Skeletal muscle cell (primary cell): ENCODE measurements at regions not wholly inside any gene's neighbourhood (a gene's known extent, or its start where the extent isn't known, plus 50 kb on each side); places are given as distances from the start of the nearest gene placed in this dataset.

Experiments used
- DNase-seq: peaks from one replicate; pipeline ENCODE4 v3.0.0-alpha.2; 2010; ENCODE audit warnings: low read depth
- H3K4me3 ChIP-seq: 2 replicates; pipeline ENCODE4 v1.5.1; 2011; ENCODE audit warnings: low read depth, mild to moderate bottlenecking, control low read depth, low read length, moderate library complexity

DNA sequence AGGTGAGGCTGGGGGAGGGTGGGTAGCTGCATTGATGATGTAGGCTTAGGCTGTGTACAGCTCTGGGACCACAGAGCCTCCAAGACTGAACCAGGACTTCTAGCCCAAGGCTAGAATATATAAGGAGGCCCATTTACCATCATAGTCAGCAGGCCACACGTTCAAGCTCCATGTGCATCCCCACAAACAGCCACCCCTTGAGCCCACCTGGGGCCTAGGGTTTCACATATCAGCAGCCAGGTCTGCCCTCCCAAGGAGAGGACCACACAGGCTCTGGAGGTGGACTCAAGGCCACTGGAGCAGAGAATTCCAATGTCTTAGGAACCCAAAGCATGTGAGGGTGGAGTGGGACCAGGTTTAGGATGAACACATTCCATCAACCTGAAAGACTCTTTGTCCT, 230.5 kb downstream of the TTC32 start:
- no peak overlapping the region for H3K4me3 ChIP-seq
- no peak for DNase-seq

DNA sequence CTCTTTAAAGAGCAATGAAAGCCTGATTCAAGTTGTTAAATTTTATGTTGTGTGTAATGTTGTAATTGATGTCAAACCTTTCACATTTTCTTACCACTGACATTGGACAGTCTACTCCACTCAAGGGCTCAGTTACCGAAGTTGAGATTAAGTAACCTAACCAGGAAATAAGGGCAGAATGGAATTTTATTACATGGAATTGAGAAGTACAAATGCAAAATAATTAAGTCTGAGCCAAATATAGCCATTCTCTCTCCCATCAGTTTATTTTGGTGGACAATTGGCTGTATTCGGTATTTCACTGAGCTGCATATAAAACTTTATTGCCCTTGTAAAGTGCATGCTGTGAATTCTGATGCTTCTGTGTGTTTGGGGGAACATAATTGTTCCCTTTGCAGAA, 231.5 kb downstream of the TTC32 start:
- DNase-seq = no peak

DNA sequence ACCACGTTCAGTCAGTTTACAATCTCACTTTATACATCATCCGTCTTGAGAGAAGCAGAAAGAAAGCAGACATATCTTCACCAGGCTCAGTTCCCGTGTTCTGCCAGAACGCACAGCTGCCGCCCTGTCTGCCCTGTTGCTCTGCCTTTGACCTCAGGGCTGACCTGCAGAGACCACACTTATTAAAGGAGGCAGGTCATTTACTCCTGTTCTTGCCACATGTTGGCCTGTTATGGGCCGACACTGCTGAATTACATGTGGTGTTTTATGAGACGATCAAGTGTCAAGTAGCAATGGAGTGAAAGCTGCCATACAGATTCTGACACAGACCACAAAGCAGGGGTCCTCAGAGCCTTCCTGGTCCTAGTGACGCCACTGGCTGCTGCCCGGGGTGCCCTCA, 232.2 kb downstream of the TTC32 start:
- H3K4me3 ChIP-seq = no peak overlapping the region
- no peak for DNase-seq

More for the DNA sequence above, 231.5 kb downstream of the TTC32 start:
- no peak overlapping the region for H3K4me3 ChIP-seq

DNA sequence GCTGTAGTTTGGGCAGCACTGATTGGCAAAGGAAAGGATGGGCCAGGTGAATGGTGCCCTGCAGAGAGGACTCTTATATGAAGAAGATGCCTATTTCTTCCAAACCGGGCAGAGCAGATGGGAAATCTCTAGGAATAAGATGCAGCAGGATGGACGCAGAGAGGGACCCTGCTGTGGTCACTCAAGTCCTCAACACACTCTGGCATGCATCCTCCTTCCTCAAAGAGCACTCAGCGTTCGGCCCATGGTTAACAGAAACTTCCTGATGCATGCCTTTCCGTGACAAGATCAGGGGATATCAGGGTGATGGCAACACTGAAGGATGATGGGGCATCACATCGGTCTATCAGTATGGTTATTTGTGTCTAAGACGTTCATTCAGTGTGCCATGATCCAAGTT, 232.7 kb downstream of the TTC32 start:
- no peak for DNase-seq
- no peak overlapping the region for H3K4me3 ChIP-seq

DNA sequence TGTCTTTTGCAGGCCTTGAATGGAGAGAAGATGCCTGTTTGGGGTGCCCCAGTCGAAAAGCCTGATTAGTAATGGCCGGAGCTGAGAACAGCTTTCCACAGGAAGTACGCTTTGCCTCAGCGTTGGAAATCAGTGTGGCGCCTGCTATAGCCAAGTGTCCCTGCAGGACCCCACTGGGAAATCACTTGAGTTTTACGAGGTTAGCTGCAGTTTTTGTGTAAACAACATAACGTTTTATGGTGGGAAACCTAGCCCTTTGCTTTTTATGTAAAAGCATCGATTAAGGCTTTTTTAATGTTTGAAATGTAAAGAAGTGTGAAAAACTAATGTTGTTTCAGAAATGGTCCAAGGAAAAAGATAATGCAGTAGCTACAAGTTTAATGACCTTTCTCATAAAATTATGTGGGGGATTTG, 234.2 kb downstream of the TTC32 start:
- DNase-seq = no peak
- H3K4me3 ChIP-seq = no peak overlapping the region

DNA sequence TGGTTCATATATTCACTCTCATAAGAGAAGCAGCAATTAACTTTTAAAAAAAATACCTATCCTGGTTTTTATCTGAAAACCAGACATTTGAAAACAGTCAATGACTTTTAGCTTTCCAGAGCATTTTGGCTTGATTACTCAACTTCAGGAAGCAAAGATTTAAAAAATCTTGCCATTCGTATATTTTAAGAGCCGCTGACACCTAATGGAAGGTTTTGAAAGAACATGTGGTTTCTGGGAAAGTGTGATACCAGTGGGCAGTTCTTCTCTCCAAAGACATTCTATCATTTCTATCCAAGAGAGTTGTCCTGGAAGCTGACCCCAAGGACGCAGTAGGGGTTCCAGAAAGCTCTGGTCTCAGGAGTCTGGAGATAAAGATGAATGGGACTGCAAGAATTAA, 234.7 kb downstream of the TTC32 start:
- no peak overlapping the region for H3K4me3 ChIP-seq
- DNase-seq = no peak

DNA sequence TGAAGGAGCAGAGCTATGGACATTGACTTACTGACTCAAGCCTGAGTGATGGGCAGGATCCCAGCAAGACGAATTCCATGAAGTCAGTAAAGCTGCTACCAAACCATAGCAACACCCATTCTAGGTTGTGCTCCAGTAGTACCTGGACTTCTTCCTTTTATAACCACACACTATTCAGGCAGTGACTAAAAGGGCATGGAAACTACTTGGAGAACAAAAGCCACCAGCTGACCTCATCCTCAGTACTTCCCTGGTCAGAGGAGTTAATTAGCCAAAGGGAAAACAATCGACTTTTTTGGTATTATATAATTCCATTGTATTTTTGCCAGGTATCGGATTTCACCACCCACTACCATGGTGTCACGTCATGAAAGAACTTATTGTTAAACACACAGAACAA, 237.1 kb downstream of the TTC32 start:
- DNase-seq = no peak
- no peak overlapping the region for H3K4me3 ChIP-seq

DNA sequence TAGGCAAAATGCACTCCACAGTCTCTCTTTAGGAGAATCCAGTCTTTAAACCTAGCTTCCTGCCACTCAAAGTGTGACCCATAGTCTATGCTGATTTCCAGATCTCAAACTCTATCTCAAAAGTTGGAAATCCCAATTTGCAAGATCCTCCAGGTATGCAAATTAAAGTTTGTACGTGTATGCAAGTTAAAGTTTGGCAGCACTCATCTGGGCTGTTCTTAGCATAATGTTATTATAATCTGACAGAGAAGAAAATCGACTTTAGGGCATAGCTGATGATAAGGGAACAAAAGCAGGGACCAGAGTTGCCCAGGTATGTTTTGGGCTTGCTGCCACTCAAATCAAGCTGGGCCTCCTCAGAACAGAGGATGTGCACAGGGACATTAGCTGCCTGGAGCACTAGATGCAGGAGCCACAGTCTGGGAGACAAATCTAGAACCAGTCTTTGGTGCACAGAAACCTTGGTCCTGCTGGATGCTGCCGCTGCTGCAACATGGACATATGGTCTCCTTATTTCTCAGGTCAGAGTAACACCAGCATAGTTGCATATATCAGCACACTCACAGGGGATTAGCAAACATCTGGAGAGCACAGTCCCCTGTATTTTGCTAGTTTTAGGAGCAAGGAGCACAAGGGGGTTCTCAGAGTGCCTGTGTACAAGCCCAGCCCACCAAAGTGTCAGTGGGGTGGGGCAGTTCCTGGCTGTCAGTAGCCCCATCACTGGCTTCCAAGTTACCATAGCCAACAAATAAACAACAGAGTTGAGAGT, 242.6 kb downstream of the TTC32 start:
- no peak overlapping the region for H3K4me3 ChIP-seq
- DNase-seq = no peak

DNA sequence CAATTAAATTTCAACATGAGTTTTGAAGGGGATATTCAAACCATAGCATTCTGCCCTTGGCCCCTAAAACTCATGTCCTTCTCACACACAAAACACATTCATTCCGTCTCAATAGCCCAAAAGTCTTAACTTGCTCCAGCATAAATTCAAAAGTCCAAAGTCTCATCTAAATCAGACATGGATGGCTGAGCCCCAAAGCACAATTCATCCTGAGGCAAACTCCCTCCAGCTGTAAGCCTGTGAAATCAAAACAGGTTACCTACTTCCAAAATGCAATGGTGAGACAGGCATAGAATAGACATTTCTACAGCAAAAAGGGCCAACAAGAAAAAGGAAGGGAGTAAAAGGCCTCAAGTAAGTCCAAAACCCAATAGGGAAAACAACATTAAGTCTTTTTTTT, 245.8 kb downstream of the TTC32 start:
- DNase-seq = no peak
- H3K4me3 ChIP-seq = no peak overlapping the region

DNA sequence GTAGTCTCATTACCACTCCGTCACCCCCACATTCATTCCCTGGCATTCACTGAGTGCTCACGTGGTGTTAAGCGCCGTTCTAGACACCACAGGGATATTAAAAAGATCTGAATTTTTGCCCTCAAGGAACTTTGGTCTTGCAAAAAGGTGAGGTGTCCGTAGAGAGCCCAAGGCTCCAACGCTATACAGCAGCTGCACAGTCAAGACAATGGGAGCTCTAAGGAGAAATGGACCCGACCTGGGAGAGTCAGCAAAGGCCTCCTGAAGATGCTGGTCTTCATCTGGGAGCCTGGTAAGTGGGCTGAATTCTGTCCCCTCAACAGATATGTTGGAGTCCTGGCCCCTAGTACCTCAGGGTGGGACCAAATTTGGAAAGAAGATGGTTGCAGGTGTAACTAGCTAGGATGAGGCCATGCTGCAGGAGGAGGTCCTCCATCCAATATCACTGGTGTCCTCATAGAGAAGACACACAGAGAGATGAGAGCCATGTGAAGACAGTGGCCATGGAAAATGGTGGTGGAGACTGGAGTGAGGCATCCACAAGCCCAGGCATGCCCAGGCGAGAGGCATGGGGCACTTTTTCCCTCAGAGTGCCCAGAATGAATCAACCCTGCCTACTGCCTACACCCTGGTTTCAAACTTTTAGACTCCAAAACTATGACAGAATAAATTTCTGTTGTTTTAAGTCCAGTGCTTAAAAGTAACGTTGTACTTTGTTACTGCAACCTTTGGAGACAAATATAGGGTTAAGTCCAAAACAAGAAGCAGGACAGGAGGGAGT, 247.3 kb downstream of the TTC32 start:
- H3K4me3 ChIP-seq = no peak overlapping the region
- DNase-seq = no peak

DNA sequence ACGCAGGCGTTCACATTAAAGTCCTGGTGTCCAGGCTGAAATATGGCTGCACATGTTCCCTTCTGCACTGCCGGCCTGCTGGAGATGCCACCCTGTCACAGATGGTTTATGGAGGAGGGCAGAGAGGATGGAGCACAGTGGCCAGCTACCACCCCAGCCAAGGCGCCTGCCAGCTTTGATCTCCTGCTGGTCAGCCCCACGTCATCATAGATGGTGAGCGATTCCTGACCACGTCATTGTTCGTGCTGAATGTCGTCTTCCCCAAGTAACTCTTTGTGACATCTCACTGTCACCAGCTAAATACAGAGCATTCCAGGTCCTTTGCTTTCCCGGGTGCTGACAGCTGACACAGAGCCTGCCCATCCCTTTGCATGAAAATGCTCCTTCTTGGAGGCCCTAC, 248.3 kb downstream of the TTC32 start:
- DNase-seq = no peak
- H3K4me3 ChIP-seq = no peak overlapping the region

DNA sequence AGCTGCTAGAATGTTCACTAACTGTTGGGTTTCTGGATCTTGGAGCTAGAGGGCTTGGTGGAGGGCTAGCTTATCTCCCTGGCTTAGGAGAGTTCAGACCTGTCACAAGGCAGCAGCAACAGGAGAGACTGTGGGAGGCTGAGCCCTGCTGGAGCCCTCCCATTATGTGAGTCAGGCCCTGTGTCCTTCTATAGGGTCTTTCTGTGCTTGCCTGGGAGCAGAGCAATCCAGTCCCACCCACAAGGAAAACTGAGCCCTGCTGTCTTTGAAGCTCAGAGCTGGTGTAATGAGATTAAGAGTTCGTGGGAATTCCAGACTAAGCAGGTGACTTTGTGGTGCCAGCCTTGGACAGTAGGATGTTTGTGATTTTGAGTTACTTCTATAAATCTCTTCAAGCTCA, 249.0 kb downstream of the TTC32 start:
- no peak overlapping the region for H3K4me3 ChIP-seq
- no peak for DNase-seq

DNA sequence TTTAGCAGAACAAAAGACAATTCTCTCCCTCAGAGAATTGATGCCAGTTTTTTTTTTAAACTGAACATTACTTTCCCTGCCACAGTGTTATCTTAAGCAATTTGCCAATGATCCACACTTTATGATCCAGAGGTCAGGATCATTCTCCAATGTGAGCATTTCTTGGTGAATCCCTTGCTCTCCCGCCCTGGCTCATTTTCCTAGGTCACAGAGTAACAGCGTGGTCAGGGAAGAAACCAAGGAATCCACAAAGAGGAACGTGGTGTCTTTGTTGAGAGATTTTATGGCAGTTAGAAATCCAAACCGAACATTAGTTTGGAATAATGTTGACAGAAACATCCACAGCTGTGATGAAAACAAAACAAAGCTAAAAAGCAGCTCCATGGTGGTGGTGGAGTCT, 250.3 kb downstream of the TTC32 start:
- no peak overlapping the region for H3K4me3 ChIP-seq
- peak; percentile 76 for DNase-seq

DNA sequence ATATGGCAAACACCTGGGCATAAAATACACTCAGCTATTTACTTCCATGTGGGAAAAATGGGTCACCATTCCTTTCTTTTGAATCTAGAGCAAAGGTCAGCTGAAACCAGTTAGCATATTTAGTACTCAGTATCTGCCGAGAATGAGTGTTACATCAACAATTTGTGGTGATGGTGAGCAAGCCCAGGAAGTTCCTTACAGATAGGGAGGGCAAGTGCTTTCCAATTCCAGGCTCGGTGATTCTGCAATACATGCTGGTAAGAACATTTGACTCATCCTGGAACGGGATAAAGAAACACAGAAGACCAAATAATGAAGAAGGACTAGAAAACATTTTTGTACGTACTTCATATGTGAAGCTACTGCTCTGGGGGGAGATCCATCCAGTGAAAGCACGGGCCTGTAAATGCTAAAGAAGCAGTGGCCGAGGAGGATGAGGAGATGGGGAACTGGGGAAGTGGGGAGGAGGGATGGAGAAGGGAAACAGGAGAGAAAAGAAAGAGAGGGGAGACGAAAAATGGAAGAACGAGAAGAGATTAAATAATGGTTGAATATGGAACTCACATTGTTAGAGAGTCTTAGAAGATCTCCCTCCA, 251.9 kb downstream of the TTC32 start:
- peak; percentile 99 for DNase-seq
- no peak overlapping the region for H3K4me3 ChIP-seq

DNA sequence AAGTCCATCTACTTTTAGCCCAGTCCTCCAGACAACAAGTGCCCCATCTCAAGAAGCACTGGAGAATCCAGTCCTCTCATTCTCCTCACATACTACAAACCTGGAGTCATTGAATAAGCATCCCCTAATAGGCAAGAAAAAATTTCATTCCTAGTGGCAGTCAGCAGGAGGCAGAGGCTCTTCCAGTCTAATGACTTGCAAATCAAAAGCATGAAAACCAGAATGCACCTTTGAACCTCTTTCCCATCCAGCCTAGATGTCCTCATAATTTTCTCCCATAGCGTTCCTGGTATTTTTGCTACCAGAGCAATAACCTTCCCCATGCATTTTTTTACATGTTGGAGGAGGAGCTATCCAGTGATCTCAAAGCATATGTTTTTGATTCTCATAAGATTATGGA, 252.6 kb downstream of the TTC32 start:
- no peak for DNase-seq
- H3K4me3 ChIP-seq = no peak overlapping the region

DNA sequence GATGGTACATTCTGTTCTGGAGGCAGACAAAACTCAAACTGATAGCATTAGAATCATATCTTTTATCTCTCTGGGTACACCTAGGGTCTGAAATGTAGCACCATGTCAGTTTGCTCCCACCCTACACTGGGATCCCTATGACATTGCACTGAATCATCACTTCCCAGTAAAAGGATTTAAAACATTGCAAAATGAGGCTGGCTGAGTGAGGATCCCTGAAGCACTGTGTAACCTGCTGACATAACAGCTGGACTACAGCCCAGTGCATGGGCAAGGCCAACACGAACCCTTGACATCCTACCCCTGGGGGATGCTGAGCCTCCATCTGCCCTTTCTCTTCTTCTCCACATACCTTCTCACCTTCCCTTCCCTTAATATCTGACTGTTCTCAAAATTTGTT, 253.2 kb downstream of the TTC32 start:
- no peak overlapping the region for H3K4me3 ChIP-seq
- DNase-seq = peak; percentile 87

DNA sequence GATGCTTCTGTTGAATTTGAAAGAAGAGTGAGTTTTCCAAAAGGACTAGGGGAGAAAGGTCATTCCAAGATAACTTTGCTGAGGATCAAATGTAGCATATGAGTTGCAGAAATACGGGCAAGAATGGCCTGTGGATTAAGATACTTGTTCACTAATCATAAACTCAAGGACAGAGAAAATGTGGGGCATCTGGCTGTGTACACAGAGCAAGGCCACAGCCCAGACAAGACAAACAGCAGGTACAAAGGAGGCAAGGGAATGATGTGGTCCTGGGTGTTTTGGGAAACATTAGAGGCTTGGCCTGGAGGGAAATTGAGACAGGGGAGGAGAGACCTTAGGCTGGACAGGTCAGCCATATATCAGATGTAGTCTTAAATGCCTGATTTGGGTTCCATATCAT, 254.8 kb downstream of the TTC32 start:
- DNase-seq = no peak
- no peak overlapping the region for H3K4me3 ChIP-seq

DNA sequence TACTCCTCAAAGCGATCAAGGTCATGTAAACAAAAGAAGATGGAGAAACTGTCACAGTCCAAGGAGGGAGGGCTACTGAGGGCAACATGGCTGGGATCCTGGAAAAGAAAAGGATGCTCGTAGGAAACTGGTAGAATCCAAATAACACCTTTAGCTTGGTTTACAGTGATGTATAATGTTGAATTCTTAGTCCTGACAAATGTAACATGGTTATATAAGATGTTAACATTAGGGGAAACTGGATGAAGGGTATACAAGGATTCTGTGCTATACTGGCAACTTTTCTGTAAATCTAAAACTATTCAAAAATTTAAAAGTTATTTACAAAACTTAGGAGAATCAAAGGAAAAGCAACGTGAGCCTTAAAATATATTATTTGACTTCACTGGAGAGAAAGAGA, 257.0 kb downstream of the TTC32 start:
- H3K4me3 ChIP-seq = no peak overlapping the region
- no peak for DNase-seq

DNA sequence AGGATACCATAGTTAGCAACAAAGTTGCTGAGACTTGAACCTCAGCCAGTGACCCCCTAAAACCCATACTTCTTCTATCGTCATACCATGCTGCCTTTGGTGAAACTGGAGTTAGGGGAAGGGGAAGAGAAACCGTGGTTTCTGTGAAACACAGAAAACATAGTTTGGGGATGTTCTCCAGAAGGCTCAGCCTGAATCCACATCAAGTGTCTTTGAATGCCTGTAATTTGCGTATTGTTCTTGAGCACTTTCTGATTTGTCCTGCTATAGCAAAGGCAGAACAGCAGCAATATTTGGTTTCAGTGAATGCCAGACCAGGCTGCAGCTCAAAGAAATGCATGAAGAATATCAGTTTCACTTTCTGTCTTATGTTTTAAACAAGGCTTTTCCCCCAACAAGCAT, 258.7 kb downstream of the TTC32 start:
- H3K4me3 ChIP-seq = no peak overlapping the region
- no peak for DNase-seq

DNA sequence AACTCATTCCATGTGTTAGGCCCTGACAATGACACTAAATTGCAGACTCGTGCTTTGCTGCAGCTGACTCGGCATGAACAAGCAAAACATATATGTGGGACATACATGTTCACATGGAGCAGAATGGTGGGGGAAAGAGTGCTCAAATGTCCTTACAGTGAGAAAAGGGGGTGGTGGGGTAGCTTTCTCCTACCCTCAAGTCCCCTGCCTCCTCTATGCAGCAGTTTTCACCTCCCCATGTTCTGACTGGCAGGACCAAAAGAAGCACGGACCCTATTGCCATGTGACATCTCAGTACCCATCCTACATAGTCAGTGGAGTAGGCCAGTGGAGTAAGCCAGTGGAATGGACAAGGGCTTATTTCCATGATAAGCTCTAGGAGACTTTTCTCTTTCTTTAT, 259.3 kb downstream of the TTC32 start:
- H3K4me3 ChIP-seq = no peak overlapping the region
- DNase-seq = no peak
